ENCODE measurements at regions not wholly inside any gene's neighbourhood (a gene's known extent, or its start where the extent isn't known, plus 50 kb on each side); places are given as distances from the start of the nearest gene placed in this dataset.

DNA sequence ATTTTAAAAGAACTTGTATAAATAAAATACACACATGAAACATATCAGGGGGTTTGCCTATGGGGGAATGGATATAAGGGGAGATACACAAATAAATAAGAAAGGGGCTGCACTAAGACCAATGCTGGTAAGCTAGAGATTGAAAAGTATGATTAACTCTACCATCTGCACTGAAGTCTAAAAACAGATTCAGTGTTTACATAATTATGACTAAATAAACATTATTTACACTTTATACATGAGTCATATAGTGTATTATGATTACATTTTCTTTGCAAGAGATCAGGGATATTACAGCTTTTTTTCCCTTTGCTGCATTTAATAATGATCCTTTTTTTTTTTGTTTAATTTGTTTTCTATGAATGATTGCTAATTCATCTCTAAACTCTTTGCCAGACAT, 367.9 kb downstream of the TMEM38B start:
- ATAC-seq (no peak), FAIRE-seq (no peak), DNase-seq (no peak)
- Histone ChIP-seq H3K9me3 (no peaks in the 10 kb centered on the region), H3K27ac (no peak overlapping the region), H3K36me3 (no peaks in the 10 kb centered on the region), H3K4me1 (no peaks in the 10 kb centered on the region), H3K27me3 (no peaks in the 10 kb centered on the region), H3K4me3 (no peak overlapping the region)
- intact Hi-C loops (cut with DNase I), result no loop called here
- TF ChIP-seq, protein P1, sequence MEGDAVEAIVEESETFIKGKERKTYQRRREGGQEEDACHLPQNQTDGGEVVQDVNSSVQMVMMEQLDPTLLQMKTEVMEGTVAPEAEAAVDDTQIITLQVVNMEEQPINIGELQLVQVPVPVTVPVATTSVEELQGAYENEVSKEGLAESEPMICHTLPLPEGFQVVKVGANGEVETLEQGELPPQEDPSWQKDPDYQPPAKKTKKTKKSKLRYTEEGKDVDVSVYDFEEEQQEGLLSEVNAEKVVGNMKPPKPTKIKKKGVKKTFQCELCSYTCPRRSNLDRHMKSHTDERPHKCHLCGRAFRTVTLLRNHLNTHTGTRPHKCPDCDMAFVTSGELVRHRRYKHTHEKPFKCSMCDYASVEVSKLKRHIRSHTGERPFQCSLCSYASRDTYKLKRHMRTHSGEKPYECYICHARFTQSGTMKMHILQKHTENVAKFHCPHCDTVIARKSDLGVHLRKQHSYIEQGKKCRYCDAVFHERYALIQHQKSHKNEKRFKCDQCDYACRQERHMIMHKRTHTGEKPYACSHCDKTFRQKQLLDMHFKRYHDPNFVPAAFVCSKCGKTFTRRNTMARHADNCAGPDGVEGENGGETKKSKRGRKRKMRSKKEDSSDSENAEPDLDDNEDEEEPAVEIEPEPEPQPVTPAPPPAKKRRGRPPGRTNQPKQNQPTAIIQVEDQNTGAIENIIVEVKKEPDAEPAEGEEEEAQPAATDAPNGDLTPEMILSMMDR (IDR thresholded peaks at IDR 0.05), result no peak

DNA sequence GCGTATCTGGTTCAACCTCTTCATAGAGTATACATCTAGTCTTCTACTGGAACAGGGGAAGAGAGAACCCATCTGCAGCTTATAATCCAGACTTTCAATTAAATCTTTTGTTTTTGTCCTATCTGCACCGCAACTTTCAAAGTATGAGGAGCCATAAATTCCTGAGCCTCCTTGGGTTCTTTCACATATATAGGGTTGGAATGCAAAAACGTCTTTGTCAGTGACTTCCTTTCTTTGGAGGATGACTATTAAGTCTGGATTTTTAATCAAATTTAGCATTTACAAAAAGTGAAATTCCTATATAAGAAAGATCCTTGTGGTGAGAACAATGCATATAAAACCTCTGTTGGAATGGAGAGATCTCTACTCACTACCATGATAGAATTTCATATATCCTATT, 370.8 kb downstream of the TMEM38B start:
- no peak for DNase-seq
- WGBS, 2 donors, result 66 to 68% methylated on average over 3 of the region's 3 CpGs
- Histone ChIP-seq H3K36me3 (no peaks in the 10 kb centered on the region), H3K9me3 (no peaks in the 10 kb centered on the region), H3K27ac (no peak overlapping the region), H3K4me3 (no peak overlapping the region), H3K27me3 (no peaks in the 10 kb centered on the region), H3K4me1 (no peaks in the 10 kb centered on the region)
- TF ChIP-seq, protein P1 (IDR thresholded peaks at IDR 0.05), result no peak
- ATAC-seq, result no peak
- FAIRE-seq, result no peak
- intact Hi-C loops (cut with DNase I), result no loop called here

DNA sequence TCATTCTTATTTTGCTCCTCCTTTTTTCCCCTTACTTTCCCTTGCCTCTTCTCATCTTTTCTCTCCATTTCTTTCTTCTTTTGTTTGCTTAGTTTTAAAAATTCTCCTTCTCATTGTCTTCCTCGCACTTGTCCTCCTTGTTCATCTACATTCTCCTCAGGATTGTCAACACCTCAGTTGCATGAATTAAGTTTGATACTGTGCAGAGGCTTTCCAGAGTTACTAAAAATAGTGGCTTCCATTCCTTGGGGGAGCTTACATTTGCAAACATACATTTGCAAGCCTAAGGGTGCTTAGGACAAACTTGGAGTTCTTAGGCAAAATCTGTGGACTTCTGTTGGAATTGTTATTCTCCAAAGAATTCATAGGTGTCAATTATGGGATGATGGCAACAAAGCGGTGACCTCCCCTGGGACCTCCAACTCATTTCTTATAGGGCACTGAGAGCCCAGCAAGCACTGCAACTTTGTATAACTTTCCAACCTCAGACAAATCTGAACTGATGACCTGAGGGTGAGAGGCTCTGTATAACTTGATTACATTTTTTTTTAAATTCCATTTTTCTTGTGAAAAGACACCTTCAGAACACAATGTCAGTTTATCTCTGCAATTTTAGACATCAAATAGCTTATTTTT, 371.4 kb downstream of the TMEM38B start:
- no peaks in the 10 kb centered on the region for H3K27me3 ChIP-seq
- WGBS, 2 donors, result 61 to 86% methylated on average over 2 of the region's 2 CpGs
- no peaks in the 10 kb centered on the region for H3K36me3 ChIP-seq
- H3K4me1 ChIP-seq, result no peaks in the 10 kb centered on the region
- no peak overlapping the region for H3K4me3 ChIP-seq
- FAIRE-seq, result no peak
- TF ChIP-seq, protein P1 (IDR thresholded peaks at IDR 0.05), result no peak
- H3K27ac ChIP-seq, result no peak overlapping the region
- H3K9me3 ChIP-seq, result no peaks in the 10 kb centered on the region
- ATAC-seq, result no peak
- no peak for DNase-seq
- intact Hi-C loops (cut with DNase I), result no loop called here

DNA sequence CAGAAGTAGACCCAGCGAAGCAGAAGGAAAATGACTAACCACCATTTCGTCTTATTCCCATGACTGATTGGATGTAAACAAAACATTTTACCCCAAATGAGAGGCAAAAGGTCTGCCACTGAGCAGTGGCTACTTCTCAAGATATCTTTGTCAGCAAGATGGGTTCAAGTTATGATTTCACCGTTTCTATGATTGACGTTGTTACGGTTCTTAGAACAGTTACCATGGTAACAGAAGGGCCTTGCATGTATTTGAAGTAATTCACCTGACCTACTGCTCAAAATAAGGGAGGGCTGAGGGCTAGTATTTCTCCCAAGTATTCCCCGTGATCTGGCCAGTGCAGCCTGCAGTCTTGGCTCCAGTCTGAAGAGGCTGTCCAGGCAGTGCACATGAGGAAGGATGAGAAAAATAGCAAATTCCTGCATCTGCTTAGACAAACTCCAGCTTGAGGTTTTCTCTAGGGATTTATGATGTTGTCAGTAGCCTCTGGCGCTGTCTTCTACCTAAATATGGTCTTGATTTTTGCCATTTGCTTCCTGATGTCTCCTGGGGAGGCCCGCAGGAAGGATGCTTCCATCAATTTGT, 372.7 kb downstream of the TMEM38B start:
- 55 to 64% methylated on average over 8 of the region's 8 CpGs for WGBS, 2 donors
- Histone ChIP-seq H3K4me3 (no peak overlapping the region), H3K4me1 (no peaks in the 10 kb centered on the region), H3K9me3 (no peaks in the 10 kb centered on the region), H3K36me3 (no peaks in the 10 kb centered on the region), H3K27ac (no peak overlapping the region), H3K27me3 (no peaks in the 10 kb centered on the region)
- intact Hi-C loops (cut with DNase I), result no loop called here
- TF ChIP-seq, protein P1 (IDR thresholded peaks at IDR 0.05), result no peak
- DNase-seq (no peak), ATAC-seq (no peak), FAIRE-seq (no peak)

DNA sequence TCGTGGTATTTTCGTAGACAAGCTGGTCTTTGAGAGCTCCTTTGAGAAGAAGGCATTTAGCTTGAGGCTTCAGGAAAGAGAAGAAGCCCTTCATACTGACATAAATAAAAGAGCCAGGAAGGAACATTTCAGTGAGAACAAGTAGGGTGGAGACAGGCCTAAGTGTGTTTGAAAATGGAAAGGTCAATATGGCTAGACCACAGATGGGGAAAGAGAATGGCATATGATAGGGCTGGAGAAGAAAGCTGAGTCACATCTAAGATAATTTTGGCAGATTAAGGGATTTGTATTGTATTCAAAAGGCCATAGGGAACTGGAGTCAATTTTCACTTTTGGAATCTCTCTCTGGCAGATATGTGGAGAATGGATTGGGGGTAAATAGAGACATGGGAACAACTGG, 374.9 kb downstream of the TMEM38B start:
- FAIRE-seq (no peak), DNase-seq (no peak), ATAC-seq (no peak)
- H3K27ac ChIP-seq, result no peak overlapping the region
- TF ChIP-seq, protein P1 (IDR thresholded peaks at IDR 0.05), result no peak
- no peaks in the 10 kb centered on the region for H3K9me3 ChIP-seq
- H3K4me1 ChIP-seq, result no peaks in the 10 kb centered on the region
- 60 to 70% methylated on average over 2 of the region's 2 CpGs for WGBS, 2 donors
- intact Hi-C loops (cut with DNase I), result no loop called here
- H3K27me3 ChIP-seq, result no peaks in the 10 kb centered on the region
- no peak overlapping the region for H3K4me3 ChIP-seq
- no peaks in the 10 kb centered on the region for H3K36me3 ChIP-seq
